ENCODE measurements at regions not wholly inside any gene's neighbourhood (a gene's known extent, or its start where the extent isn't known, plus 50 kb on each side); places are given as distances from the start of the nearest gene placed in this dataset.

- DNase-seq (ENCODE audit: low read depth), result no peak
Observed at GRCh38 chr18:5091741-5092140, 105.3 kb downstream of the AKAIN1 start.

- DNase-seq (ENCODE audit: low read depth), result no peak
Observed at GRCh38 chr18:5075297-5075696, 121.8 kb downstream of the AKAIN1 start.

DNA sequence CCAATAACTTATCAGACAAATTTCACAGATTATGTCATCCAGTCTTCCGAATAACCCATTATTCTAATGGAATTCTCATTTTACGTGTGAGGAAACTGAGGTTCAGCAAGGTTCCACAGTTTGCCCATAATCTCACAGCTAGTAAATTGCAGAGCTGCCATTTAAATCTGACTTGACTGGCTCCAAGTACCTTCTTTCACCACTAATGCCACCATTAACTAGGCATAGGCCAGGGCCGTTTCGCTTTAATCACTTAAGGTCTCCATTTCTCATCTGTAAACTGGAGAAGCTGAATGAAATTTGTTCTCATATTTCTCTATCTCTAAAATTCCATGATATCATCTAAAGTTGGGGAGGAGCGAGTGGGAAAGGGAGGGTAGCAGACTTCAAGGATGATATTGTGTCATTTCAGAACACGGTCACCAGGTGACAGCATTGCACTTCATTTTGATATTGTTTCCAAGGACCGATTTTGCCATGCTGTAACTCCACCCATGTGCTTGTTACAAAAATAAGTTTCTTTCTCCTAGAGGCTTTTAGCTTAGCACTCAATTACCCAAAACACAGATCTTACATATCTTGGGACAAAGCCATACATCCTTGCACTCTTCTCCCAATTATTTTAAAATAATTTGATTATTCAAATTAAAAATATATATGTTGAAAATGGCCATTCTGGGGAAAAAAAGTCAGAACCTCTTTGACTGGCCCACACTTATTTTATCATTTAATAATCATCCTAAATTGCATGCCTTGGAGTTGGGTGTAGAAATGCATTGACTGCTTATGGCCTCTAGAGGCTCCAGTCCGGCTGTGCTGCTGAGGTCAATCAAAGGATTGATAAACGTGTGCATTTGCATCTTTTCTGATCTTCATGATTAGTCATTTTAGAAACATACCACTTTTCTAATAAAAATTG lies 123.8 kb downstream of the AKAIN1 start:
- DNase-seq (ENCODE audit: low read depth), result peak; percentile 11

DNA sequence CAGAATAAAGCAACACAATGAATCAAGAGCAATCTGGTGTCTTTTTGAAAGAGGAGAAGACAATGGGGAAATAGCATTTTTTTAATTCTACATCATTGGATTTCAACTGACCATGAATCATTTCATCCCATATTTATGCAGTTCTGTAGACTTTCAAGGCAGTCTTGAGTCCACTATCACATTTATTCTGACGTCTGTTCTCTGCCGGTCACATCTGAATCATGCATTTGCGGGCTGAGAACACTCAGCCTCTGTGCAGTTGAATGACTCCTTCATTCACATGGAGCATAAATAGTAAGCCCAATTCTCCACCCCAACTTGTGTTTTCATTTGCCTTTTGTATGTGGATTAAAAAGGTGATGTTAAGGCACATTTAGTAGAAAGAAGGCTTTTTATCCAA lies 128.2 kb downstream of the AKAIN1 start:
- no peak for DNase-seq (ENCODE audit: low read depth)

DNA sequence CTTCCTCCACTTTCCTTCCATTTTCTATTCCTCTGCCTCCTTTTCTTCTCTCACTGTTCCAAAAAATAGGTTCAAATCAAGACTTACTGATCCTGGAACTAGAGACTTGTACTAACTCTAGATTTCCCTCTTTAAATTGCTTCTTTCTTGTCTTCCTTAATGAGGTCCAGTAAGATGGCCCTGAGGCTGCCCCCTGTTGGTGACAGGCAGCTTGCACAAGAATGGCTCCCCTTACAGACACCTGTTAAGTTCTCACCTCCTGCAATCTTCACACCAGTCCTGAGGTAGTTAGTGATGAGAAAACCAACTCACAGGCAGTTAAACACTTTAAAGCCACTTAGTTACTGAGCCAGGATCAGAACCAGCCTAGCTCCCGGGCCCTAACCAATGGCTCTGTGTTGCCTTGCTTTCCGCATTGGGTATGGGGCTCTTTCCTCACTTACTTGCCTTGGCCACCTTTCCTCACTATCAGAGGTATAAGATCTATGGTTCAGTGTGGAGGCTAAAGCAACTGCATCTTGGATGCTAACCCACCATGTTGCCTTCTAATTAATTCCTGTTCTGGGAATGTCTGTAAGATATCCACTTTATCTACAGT lies 130.6 kb downstream of the AKAIN1 start:
- DNase-seq (ENCODE audit: low read depth), result no peak

GRCh38 chr18:5065615-5066014 lies 131.4 kb downstream of the AKAIN1 start:
- no peak for DNase-seq (ENCODE audit: low read depth)

DNA sequence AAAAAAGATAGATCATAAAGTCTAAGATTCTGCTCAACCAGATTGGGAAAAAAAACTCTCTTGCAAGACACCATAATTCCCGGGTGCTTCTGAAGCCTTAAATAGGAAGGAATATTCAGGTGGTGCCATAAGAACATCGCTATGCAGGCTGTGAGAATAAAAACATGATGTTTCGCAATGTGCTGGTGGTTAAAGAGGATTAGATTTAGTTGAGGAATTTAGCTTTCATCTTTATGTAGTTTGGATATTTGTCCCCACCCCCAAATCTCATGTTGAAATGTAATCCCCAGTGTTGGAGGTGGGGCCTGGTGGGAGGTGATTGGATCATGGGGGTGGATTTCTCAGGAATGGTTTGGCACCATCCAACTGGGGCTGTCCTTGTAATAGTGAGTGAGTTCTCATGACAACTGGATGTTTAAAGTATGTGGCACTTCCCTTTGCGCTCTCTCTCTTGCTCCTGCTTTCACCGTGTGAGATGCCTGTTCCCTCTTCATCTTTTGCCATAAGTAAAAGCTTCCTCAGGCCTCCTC lies 132.2 kb downstream of the AKAIN1 start:
- DNase-seq (ENCODE audit: low read depth), result no peak

DNA sequence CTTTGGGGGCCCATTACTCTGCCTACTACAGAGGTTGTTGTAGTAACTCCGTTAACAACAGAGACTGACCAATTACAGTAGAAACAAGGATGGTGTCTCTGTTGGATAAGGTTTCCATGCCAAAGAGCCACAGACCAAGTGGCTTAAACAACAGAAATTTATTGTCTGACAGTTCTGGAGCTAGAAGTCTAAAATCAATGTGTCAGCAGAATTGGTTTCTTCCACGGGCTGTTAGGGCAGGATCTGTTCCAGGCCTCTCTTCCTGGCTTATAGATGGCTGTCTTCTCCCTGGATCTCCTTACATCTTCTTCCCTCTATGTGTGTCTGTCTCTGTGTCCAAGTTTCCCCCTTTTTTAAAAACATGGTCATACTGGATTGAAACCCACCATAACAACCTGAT lies 135.3 kb downstream of the AKAIN1 start:
- no peak for DNase-seq (ENCODE audit: low read depth)

GRCh38 chr18:5060543-5060942 lies 136.5 kb downstream of the AKAIN1 start:
- no peak for DNase-seq (ENCODE audit: low read depth)

DNA sequence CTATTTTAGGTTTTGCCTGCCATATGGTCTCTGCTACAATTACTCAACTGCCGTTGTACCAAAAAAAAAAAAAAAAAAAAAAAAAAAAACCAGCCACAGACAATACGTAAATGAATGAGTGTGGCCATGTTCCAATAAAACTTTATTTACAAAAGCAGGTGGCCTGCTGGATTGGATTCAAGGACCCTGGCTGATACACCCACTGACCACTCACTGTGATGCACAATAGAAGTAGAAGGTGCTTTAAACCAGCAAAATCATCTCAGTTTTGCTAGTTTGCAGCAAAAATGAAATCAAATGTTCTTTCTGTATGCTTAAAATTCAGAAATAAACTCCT lies 137.4 kb downstream of the AKAIN1 start:
- no peak for DNase-seq (ENCODE audit: low read depth)

GRCh38 chr18:5058768-5059695 lies 138.0 kb downstream of the AKAIN1 start:
- DNase-seq (ENCODE audit: low read depth), result no peak

- DNase-seq (ENCODE audit: low read depth), result peak; percentile 19
Observed at GRCh38 chr18:5057386-5058348, 139.4 kb downstream of the AKAIN1 start.

DNA sequence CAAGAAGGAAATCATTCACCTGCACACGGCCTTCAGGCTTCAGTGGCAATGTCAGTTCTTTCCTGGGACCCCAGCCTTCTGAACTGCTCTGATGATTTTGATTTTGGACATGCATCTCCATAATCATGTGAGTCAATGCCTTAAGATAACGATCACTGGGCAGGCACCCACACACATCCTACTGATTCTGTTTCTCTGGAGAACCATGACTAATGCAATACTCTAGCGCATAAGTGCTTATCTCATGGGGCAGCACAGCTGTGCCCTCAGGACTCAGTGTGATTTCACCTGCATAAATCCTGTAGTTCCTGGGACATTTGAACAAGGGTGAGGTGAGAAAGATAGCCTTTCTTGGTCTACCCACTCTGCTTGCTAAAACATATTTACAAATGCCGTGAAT lies 144.6 kb downstream of the AKAIN1 start:
- DNase-seq (ENCODE audit: low read depth), result no peak

- DNase-seq (ENCODE audit: low read depth), result no peak
Observed at GRCh38 chr18:5051207-5051606, 145.8 kb downstream of the AKAIN1 start.

GRCh38 chr18:5049124-5049523 lies 147.9 kb downstream of the AKAIN1 start:
- no peak for DNase-seq (ENCODE audit: low read depth)

DNA sequence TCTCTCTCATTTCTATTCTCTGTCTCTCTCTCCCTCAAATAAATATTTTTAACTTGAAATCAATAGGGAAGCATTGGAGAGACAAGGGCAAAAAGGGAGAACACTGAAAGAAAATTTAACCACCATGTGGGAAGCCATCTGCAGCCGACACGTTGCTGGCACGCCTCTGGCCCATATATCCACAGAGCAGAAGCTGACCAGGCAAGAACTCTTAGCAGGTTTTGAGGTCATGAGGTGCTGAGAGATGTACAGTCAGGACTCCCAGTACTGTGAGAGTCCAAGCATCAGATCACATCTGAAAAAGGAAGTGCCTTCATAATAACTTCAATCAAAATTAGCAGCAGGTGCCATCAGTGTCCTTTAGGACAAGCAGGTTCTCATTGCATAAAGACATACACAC lies 156.6 kb downstream of the AKAIN1 start:
- no peak for DNase-seq (ENCODE audit: low read depth)

- DNase-seq (ENCODE audit: low read depth), result no peak
Observed at GRCh38 chr18:5036523-5036922, 160.5 kb downstream of the AKAIN1 start.

- no peak for DNase-seq (ENCODE audit: low read depth)
Observed at GRCh38 chr18:5031216-5031615, 165.8 kb downstream of the AKAIN1 start.

- DNase-seq (ENCODE audit: low read depth), result no peak
Observed at GRCh38 chr18:5030636-5031035, 166.4 kb downstream of the AKAIN1 start.

DNA sequence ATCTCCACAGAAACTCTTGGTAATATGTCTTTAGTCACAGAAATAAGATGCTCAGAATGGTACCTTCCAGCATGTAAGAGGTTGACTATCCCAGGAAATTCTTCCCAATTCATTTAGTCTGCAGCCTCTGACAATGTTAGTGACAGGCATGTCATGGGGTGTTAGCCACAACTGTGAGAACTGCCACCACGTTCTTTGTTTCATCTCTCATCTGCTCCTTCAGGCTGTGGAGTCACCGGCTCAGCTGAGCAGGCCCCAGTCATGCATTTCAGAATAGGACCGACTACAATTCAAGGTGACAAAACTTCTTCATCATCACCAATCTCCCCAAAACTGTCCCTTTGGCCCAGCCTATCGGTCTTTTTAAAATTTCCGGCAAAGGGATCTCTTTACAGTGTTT lies 167.5 kb downstream of the AKAIN1 start:
- no peak for DNase-seq (ENCODE audit: low read depth)

DNA sequence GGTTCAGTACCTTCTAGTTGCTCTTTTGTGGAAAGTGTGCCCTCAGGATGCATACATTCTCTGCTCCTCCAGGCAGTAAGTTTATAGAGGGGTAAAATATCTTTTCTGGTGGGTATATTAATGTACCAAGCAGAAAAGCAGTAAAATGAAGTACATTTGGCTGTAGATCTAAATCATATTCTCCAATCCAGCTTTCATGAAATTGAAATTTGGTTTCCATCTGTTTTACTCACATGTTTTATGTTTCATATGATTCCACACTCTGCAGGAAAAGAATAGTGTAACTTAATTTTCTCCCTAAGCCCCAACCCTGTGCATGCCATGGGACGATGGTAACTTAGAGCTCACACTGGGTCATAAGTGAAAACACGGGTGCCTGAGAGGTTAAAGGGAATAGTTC lies 172.3 kb downstream of the AKAIN1 start:
- DNase-seq (ENCODE audit: low read depth), result no peak

Data from forelimb muscle (tissue), 1 donor.